H1 (cell line): ENCODE measurements at regions not wholly inside any gene's neighbourhood (a gene's known extent, or its start where the extent isn't known, plus 50 kb on each side); places are given as distances from the start of the nearest gene placed in this dataset.

Experiments
- CHD1 ChIP-seq: IDR thresholded peaks from 2 replicates; pipeline ENCODE4 v1.6.1; 2012; ENCODE audit warnings: low read depth, low read length, improper control_type of control experiment
- SAP30 ChIP-seq: fragments of 300-600 bp; sonication (generic); IDR thresholded peaks from 2 replicates; pipeline ENCODE4 v1.7.1; 2012; ENCODE audit warnings: low read length, moderate library complexity, mild to moderate bottlenecking, inconsistent platforms; ENCODE audit not compliant: insufficient read depth, insufficient replicate concordance

- TF ChIP-seq SAP30, result no peak
- TF ChIP-seq CHD1, result no peak
- TF ChIP-seq, all 59 proteins: peak for 0
Measured at GRCh38 chr5:73297430-73297829, 124.4 kb downstream of the TMEM174 start (continued).
